NCI-H1930 (cell line): ENCODE measurements at regions not wholly inside any gene's neighbourhood (a gene's known extent, or its start where the extent isn't known, plus 50 kb on each side); places are given as distances from the start of the nearest gene placed in this dataset.

Experiments used
- DNase-seq, 2 experiments: peaks; one replicate each; lab custom pipeline; 2025; lab: John Stamatoyannopoulos, UW

DNA sequence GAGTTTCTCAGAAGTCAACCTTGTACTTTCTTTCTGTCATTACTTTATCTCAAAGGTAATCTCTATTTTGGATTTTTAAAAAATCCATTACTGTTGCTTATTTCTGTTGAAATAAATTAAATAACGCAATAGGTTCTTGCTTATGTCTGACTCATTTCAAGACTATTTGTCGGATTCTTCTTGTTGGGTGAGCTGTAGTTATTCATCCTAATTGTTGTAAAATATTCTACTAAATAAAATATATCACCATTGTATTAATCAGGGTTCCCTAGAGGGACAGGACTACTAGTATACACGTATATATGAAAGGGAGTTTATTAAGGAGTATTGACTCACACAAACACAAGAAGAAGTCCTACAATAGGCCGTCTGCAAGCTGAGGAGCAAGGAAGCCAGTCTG lies 403.9 kb upstream of the CYRIA start:
- DNase-seq = no peak

DNA sequence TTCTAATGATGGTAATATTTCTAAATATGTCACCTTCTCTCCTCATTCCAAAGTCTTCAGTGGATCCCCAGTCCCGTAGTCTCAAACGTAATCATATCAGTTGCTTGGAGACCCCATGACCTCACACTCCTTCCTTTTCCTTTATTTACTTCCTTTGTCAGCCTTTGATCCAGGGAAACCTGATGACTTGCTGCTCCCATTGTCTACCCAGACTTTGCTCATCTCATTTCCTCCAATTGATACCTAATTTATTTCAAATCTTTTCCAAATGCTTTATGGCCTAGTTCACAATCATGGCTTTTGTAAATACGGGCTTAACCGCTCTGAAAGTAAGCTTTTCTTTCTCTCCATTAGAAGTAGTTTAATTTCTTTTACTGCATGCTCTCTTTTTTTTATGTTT lies 402.4 kb upstream of the CYRIA start:
- no peak for DNase-seq

DNA sequence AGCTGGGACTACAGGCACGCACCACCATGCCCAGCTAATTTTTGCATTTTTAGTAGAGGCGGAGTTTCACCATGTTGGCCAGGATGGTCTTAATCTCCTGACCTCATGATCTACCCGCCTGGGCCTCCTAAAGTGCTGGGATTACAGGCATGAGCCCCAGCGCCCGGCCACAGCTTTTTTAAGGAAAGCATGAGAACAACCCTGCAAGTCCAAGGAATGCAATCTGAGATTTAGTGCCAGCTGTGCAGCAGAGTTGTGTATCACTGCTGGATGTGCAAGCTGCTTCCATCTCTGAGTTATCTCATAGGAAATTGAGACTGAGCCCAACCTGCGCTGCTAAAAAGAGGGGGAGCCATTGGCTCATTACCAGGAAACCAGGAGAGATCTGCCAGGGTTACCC lies 399.9 kb upstream of the CYRIA start:
- DNase-seq = no peak

DNA sequence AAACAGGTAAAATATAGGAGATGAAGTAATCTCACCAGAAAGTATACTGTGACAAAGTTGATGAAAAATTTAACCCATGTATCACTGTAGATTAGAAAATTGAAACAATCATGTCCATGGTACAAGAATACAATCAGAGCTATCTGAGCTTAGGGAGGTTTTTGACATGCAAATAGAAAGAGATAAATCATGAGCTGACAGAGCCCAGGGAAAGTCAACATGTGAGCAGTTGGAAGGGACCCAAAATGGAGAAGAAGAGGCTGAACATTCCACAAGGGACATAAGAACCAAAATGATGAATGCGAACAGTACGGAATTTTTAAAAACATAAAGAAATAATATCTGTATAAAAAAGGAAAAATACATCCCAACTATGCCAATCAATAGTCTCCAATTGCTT lies 395.4 kb upstream of the CYRIA start:
- DNase-seq = no peak

DNA sequence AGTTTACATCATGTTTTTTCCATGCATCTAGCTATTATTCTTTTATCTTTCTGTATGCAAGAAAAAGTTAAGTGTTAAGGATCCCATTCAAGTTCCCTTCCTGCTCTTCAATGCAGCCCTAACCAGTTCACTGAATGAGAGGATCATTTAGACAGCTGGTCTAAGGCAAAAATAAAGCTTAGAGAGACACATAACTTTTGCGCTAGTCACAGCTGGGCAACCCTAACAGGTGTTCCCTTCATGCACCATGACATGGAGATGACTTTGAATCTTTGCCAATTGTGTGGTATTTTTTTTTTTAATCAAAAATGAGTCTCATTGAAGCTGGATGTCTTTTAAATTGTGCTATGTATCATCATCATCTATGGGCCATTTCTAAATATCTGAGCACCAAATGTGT lies 393.8 kb upstream of the CYRIA start:
- no peak for DNase-seq

DNA sequence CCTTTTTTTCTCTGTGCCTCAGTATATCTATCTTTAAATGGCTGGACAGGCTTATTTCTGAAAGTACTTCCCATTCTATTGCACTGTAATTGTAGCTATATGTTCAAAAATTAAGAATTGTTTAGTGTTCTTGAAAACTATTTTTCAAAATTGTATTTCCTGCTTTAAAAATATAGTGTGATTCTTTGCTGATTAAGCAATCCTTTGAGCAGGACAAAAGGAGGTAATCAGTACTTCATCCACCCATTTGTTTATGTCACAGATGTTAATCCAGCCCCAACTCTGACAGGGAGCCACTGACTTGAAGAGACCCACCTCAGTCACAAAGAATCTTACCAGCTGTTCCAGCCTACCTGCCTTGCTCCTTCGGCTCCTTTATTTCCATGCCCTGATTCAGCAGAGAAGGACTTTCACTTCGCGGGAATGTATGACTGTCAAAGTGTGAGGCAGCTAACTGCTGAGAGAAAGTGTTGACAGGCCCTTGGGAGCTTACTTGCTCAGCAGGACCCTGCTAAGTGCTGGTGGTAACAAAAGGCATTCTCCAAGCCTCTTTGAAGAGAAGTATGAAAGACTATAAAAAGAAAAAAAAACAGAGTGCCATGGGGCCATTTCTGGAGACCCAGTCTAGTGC lies 393.3 kb upstream of the CYRIA start:
- DNase-seq = no peak

DNA sequence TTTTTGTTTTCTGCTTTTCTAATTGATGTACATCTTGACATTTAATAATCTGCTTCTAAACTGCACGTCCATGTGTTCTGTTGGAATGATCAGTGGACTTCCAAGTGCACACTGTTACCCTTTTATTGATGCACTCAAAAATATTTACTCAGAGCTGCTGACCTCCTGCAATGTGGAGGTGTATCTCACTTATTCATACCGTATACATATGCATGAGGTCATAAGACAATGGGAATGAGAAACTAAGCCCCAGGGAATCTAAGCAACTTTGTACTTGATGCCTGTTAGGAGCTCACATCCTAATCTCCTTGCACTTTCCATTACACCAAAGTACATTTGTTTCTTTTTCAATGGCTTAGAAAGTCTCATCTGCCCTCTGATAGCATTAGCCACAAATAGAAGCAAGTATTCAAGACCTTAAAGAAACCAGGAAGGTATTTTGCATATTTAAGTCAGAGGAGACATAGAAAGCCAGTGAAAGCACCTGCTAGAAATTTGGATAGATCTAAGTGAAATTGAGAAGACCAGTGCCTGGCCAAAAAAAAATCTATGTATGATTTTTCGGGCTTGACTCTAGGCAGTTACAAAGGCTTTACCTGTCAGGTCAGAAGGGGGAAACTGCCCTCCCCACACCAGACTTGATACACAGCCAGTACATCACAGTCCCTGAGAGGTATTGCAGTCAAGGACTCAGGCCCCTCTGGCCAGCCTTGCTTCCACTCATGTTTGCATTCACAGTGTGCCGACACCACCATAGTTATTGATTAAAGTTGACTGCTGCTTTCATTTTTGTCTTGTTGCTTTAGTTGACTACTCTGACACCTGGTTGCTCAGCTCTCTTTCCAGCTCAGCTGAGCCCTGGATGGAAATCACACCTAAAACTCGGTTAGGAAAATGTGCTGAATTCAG lies 391.7 kb upstream of the CYRIA start:
- DNase-seq = no peak

DNA sequence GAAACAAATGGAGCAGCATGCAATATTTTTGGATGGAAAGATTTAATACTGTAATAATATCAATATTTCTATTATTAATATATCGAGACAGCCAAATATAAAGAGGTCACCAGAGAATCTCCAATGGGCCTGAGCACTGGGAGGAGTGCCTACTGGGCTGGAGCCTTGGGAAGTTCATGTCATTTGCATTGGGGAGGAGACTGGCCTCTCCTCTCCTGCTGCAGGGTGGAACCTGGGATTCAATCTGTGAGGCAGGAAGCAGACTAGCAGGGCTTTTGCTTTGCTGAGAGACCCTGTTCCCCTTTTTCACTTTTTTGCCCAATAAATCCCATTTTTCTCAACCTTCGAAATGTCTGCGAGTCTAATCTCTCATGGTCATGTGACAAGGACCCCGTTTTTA lies 390.6 kb upstream of the CYRIA start:
- DNase-seq = no peak

DNA sequence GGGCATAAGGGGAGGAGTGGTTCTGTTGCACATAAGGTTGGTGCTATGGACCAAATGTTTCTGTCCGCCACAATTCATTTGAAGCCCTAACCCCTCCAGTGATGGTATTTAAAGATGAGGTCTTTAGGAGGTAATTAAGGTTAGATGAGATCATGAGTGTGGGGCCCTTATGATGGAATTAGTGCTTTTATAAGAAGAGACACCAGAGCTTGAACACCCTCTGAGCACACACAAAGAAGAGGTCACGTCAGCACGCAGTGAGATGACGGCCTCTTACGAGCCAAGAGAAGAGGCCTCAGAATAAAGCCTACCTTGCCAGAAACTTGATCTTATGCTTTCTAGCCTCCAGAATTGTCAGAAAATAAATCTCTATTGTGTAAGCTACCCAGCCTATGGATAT lies 386.4 kb upstream of the CYRIA start:
- DNase-seq = no peak

DNA sequence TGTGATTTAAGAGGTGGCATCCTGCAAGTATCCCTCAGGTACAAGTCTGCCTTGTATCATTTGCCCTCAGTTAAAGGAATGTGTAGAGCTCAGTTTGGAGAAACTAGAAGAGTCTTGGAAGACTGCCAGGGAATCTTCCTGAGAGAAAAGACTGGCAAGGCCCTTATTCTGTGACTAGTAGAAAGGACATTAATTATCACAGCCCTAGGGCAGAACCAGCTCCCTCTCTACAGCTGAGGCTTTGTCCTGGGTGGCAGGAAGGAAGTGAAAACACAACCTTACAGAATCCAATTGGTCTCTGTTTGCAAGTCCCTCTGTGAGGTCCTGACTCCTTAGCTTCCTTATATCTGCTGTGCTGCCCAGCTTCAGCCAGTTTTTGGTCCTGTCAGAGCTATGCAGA lies 385.9 kb upstream of the CYRIA start:
- no peak for DNase-seq

DNA sequence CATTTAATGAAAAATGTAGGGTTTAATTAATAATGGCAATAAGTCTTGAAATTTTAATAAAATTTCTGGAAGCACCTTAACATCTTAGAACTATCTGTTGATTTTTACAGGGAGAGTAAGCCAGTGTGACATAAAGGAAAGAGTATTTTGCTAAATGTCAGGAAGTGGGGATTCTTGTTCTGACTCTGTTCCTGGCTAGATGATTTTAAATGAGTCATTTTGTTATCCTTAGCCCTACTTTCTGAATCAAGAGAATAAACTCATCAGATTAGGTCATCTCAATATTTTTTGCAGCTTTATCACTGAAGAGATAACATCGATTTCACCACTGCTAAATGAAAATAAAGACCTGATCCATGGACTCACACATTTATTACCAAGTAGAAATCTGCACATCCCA lies 377.5 kb upstream of the CYRIA start:
- no peak for DNase-seq

DNA sequence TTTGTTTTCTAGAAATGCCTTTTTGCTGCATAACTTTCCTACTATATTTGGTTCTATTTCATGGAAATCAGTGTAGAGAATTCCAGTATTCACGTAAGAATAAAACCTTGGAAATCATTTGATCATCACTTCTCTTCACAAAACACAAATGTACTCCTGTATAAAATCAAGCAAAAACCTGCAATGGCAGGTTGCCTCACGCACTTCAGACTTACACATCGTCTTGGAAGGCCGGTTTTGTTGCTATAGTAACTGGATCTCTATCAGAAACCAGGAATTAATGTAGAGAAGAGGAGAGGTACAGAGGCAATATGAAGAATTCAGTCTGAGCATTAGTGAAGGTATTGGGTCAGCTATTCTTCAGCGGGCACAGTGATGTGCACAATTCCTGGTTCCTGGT lies 370.7 kb upstream of the CYRIA start:
- no peak for DNase-seq

DNA sequence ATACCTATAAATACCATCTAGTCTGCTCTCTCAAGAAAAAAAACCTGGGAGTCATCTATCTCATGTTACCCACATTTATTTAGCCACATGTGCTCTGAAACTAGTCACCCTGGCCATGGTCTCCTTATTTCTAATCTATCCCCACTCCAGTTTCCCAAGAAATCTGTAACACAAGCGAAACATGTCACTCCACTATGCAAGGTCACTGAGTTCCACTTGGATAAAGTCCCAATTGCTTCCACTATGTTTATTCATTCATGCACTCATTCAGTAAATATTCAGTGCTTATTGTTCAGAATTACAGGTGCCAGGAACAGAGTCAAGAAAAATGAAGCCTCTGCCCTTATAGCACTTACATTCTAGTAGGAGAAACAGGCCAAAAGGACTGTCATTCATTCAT lies 369.4 kb upstream of the CYRIA start:
- no peak for DNase-seq

DNA sequence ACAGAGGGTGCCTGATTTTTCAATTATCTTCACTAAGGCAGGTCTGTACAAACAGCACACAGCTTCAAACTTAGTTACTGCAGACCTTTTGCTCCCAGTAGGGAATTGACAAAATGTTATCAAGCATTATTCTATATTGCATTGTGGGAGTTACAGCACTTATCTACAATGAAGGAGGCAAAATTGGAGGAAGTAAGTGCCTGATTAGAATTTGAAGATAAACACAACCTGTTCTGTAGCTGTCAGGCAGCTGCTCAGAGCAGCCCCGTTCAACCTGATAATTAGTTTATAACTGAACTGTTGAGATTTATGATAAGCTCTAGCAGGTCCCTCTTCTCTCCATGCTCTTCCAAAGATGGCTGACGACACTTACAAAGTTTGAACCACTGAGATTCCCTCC lies 364.4 kb upstream of the CYRIA start:
- DNase-seq = no peak

DNA sequence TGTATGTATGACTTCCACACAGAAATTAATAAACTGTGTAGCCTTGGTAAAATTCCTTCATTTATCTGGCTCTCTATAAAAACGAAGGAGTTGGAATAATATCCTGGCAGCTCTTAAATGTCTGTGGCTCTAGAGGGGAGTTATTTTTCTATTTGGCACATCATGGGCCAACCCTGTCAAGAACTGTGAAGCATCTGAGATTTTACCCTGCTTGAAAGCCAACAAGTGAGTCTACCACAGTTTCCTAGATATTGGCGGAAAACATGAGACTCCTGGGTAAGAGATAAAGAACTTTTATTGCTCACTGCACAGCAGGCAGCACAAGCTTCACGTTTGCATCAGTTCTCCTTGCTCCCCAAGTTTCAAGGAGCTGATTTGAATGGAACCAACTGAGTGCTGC lies 346.7 kb upstream of the CYRIA start:
- no peak for DNase-seq

DNA sequence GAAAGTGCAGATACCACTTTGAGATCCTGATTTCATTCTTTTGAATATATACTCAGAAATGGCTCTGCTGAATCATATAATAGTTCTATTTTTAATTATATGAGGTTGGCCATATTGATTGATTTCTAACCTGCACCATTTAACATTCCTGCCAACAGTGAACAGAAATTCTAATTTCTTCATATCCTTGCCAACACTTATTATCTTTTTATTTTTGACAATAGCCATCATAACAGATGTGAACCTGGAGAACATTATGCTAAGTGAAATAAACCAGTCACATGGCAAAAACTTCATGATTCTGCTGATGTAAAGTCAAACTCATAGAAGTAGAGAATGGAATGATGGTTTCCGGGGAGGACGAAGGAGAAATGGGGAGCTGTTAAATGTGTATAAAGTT lies 344.5 kb upstream of the CYRIA start:
- no peak for DNase-seq

DNA sequence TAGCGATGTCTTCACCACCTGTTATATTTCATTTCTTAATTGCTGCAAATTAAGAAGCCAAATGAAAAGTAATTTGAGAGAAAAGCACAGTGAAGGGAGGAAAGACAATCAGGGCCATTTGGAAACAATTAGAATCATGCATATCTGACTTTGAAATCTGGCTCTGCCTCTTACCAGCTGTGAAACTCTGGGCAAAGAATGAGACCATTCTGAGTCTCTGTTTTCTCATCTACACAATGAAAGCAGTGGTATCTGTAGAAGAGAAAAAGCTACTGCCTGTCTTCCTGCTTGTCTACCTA lies 334.5 kb upstream of the CYRIA start:
- DNase-seq = no peak

DNA sequence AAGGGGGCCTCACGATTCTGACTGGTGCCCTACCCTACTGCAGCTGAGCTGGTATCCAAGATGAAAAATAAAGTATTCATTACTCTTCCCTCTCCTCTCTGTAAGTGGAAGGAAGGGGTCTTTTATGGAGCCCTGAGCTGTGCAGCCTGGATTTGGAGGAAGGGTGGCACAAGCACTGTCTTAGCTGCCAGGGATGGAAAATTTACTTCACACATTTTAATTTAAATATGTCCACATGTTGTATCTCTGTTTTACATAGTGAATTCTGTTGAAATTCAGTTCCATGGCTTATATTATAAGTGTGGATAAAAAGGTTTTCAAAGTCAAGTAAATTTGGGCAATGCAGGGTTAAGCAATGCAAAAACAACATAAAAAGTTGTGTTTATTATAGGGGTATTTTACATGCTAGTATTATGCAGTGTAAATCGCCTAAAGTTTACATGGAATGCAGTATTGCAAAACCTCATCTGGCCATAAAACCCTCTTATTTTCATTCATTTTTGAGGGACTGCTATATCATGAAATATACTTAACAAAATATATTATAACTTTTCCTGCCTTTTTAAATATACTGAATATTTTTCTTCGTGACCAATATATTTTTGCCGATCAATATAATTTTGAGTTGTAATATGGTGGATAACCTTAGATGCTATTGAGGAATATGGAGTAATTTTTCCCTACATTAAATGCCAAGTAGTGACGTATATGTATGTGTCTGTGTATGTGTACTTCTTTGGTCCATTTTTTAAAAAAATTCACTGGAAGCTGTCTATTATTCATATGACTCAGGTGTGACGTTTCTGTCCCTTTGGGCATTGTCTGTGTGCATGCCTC lies 333.9 kb upstream of the CYRIA start:
- DNase-seq = no peak

DNA sequence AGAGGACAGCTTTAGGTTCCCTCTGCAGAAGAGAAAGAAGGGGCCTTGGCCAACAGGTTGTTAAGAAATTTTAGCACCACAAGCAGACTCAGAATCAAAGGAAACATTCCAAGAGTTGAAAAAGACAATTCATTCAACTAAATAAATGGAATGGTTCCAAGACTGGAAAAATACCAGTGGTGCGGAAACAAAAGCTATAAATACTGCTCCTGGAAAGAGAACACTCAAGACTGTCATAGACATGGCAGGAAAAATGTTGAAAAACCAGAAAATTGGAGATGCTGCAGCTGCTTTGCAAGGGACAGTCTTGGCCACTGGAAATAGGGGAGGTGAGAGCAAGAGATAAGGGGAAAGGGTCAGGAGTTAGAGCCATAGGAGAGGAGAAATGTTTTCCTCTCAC lies 312.7 kb upstream of the CYRIA start:
- DNase-seq = no peak

DNA sequence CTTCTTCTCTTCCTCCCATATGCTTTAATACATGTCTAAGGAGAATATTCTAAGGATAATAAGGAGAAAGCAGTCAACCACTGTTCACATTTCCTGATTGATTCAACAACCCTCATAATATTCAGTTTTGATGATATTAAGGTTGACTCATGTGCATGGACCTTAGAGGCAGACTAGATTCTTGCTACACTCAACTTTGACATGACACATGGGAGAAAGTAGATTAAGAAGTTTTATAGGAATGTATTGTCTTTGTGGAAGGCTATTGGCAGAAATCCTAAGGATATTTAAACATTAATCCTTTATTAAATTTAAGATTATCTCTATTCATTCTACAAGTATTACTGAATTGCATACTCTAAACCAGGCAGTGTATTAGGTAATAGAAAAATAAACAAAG lies 309.1 kb upstream of the CYRIA start:
- DNase-seq = no peak

DNA sequence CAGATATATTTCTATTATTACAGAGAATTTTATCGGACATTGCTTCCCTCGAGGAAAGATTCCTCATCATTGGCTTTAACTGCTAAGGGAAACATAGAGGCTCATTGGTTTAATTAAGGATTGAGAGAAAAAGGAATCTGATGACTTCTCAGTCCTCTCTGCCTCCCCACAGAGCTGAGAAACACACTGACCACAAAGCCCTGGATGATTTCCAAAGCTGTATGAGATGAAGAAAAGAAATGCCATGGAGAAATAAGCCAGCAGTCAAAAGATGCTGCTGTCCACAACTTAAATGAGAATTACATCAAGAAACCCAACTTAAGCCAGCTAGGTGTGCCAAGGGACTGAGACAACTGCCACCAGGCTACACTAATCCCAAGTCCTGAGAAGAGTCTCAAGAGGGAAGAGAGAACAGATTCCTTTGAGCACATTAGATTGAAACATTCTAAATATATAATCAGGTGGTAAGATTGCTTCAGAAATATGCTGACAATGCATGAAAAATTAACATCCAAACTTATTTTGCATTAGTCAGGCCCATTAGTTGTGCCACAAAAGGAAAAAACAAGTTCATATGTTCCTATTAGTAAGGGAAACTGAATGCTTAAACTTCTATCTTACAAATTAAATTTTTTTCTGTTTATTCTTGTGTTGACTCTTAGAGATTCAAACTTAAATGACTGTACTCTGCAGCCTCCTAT lies 308.1 kb upstream of the CYRIA start:
- DNase-seq = no peak

DNA sequence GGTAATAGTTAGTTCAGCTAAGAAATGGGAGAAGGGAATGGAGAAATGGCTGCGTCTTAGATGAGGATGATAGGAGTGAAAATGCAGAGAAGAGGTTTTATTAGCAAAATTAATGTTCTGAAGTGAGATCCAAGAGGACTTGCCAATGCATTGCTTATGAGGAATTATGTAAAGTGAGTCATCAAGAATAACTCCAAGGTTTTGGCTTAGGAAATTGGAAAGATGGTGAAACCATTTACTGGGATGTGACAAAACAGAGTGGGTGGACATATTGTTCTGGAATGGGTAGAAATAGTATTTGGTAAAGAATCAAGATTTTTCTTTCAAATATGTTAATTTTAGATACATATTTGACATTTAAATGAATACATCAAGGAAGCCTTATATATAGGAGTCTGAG lies 306.6 kb upstream of the CYRIA start:
- no peak for DNase-seq
